DMS153 (cell line): ENCODE measurements at regions not wholly inside any gene's neighbourhood (a gene's known extent, or its start where the extent isn't known, plus 50 kb on each side); places are given as distances from the start of the nearest gene placed in this dataset.
A peak's percentile ranks its signal among the peaks of the same experiment; 100 is the strongest.

Experiments
- DNase-seq: peaks from one replicate; lab custom pipeline; 2025; lab: John Stamatoyannopoulos, UW

DNA sequence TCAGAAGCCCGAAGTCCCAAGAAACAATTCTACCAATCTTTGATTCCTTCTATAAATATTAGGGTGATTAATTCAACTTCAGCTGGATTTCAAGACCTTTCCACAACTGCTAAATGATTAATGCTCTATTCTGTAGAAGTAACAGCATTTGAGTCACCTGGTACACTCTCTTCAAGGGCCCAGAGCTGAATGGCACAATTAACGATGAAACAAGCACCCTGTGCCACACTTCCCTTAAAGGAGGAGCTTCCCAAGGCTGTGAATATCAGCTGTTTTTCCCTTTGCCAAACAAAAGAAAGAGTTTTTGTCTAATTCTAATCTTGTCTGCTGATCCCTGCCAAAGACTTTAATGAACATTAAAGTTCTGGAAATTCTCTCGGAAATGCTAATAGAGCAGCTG, 56.0 kb downstream of the BOD1L2 start:
- DNase-seq, result no peak

DNA sequence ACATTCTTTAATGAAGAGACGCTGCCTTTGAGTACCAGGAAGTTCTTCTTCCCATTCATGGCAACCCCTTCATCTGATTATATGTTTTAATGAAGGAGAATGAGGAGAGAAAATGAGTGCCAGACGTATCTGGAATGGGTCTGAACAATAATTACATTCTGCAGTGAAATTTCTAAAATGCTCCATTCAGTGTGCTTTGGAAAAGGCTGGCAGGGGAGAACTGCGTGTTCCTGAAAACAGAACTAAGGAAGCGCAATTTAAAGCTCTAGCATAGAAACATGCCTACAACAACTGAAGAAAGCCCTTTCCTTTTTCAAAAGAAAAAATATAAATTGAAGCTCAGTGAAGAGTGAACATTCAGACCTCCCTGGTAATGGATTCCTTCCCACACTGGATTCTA, 58.8 kb downstream of the BOD1L2 start:
- DNase-seq, result no peak

DNA sequence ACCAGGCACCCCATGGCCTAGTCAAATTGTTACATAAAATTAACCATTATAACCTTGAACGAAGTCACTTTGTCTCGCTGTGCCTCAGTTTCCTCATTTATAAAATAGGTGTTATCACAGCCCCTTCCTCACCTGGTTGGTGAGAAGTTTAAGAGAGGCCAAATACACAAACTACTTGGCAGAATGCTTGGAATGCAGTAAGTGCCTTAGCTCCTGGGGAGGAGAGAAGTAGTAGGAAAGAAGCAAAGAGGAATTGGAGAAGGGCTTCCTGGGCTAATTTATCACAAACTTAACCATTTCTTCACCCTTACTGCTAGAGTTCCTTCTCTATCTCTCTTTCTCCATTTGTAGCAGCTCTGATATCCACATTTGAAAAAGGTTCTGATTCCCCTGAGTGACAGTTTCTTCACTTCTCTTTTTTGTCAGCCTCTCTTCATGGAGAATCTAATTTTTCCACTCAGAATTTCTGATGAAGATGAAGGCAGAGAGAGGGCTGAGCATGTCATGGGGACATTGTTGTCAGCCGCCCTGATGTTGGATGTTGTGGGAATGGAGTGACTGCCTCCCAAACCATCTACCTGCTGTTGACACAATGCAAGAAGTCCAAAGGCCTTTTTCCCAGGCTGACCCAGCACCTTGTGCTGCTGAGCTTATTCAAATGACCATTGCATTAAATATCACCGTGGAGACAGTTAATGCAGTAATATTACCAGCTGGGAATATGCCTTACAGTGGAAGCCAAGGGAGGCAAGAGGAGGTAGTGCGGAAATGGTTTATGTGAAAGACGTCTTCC, 60.4 kb downstream of the BOD1L2 start:
- no peak for DNase-seq

DNA sequence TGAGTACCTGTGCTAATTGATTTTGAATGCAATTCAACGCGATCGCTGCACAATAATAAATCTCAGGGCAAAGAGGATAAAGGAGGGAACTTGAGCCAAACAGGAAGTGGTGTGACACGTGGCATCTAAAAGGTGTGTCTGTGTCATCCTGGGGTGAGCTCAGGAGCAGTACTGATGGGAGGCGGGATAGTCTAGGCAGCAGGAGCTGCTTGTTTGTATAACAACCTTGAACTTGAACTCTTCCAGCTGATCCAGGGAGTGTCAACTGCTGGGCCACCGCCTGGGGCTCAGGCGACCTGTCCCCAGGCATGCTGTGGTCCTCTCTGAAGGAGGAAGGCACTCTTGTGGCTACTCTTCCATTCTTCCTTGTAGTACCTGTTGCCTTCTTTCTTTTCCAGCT, 61.2 kb downstream of the BOD1L2 start:
- DNase-seq, result peak; percentile 57

DNA sequence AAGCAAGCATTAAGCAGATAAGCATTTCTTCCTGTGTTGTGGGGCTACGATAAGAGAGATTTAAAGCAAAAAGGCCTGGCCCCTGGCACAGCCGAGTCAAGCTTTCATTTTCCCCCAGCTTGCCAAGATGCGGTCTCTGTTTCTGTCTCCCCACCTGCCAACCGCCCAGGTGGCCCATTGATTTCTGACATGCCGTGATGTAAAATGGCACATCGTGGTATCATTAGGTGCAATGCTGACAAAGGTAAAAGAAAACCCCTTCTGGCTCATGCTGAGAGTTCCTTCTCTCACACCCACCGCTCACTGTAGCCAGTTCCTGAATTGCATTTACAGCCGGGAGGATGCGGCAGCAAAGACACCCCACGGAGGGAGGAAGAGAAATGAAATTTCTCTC, 62.8 kb downstream of the BOD1L2 start:
- DNase-seq, result no peak

DNA sequence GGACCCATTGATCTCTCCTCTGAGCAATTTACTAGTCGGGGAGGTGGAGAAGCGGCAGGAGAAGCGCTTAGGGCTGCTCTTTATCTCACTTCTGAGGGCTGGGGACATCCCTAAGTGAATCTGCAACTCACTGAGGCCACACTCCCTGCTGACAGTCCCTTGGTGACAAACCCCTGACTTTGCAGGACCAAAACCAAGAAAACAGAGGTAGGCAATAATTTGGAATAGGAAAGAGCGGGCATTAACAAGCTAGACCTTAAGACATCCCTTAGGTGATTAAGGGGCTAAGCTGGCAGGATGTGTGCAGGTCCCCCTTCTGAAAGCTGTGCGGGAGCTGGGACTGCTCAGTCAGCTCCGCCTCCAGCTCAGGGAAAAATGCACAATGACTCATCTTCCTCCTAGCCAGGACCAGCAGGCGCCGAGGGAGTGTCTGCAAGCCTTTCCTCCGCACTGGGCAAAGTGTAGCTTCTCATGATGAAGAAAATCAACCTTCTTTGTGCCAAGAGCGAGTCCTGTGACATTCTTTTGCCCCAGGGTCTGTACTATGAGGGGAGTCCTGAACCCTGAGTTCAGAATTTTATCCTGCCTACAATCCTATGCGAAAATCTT, 63.3 kb downstream of the BOD1L2 start:
- peak; percentile 40 for DNase-seq

DNA sequence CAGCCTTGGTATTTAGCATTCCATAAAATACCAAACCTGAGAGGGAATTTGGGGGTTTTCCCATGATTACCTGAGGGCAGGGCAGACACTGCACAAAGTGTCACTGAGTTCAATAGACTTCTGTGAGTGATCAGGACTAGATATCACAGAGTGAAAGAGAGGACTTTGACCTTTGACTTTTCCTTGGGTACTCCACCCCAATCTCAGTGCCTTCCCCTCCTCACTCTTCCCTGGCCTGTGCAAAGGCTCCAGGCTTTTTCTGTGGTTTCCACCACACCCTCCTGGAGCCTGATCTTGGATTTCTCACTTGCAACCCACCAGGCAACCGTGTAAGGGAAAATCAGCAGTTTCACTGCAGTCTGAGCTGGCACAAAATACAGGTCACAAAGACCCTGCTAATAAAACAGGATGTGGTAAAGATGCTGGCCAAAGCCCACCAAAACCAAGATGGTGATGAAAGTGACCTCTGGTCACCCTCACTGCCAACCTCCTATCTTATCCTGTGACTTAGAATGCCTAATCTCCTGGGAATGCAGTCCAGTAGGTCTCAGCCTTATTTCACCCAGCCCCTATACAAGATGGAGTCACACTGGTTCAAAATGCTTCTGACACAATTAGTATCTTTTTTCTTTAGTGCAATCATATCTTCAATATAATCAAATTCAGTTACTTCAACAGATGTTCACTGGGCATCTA, 64.0 kb downstream of the BOD1L2 start:
- DNase-seq, result no peak

DNA sequence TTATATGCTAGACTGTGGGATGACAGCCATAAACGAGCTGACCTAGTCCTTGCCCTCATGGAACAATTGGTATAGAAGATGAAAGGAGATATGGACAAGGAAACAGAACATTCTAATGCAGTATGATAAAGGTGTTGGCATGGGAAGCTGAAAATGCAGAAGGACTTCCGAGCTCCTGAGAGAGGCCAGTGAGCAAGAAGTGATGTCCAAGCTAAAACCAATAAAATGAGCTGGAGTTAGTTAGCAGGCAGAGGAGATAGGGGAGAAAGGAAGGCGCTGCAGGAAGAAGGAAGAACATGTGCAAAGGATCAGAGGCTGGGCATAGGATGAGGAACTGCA, 64.5 kb downstream of the BOD1L2 start:
- no peak for DNase-seq

DNA sequence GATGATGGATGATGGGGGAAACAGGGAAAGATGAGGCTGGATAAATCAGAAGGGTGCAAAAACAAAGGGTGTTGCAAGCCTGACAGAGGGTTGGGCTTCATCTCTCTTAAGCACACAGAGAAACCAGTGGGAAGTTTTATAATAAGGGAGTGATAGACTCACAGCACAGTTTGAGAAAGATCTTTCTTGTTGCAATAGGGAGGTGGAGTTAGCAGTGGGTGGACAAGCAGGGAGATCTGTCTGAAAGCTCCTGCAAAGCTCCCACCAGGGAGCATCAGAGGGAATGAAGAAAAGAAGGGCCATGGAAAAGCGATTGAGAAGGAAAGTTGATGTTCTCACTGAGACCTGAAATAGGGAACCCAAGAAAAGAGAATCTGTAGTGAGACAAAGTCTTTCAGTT, 64.9 kb downstream of the BOD1L2 start:
- no peak for DNase-seq

DNA sequence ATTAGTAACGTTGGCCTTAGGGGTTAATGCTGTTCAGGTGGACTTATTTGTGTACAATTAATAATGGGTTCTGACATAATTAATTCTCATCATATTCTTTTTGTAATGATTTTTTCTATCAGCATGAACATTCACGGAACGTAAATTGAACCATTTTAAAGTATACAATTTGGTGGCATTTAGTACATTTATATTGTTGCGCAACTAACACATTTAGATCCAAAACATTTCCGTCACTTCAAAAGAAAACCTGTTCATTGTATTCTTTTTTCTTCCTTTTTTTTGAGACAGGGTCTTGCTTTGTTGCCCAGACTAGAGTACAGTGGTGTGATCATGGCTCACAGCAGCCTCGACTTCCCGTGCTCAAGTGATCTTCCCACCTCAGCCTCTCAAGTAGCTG, 65.8 kb downstream of the BOD1L2 start:
- no peak for DNase-seq

DNA sequence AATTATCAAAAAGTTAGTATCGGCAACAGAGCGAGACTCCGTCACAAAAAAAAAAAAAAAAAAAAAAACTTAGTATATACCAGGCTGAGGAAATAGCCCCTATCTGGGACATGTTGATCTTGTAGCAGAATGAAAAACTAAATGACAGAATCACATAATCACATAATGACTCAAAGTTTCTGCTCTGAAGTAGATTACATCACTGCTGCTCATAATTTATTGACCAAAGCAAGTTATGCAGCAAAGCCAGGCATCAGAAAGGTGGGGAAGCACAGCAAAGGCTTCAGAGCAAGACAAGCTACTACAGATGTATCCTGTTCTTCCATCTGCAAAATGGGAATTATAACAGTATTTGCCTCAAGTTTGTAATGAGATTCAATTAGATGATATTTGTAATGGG, 68.1 kb downstream of the BOD1L2 start:
- DNase-seq, result no peak

DNA sequence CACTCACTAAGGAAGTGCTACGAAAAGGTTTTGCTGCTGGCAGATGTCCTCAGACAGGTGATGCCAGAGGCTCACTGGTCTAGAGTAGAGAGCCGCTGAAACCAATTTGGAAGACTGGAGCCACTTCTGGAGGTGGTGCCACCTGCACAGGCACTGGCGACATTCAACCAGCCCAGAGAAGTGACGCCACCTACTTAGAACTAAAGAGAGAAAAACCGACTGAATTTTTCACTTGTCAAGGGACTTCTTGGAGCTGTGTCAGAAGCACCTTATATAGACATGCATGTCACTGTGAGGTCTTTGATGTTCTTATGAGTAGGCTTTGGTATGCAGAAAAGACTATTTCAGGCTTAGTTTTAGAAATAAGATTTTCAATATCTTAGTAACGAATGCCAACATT, 71.4 kb downstream of the BOD1L2 start:
- no peak for DNase-seq

DNA sequence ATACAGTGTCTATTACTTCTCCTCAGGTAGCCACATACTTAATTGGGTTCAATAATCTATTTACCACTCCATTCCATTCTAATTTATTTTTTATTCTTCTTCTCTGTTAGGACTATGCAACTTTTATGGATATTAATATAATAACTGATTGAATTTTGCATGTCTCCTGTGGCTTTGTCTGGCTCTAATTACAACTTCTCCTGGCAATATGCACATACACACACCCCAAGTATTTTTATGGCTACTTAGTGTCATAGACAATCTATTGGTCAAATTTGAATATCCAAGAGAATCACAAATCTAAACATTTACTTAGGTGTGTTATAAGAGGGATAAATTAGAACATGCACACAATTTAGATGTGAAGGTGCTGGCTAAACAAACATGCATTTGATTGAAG, 73.1 kb downstream of the BOD1L2 start:
- DNase-seq, result no peak

DNA sequence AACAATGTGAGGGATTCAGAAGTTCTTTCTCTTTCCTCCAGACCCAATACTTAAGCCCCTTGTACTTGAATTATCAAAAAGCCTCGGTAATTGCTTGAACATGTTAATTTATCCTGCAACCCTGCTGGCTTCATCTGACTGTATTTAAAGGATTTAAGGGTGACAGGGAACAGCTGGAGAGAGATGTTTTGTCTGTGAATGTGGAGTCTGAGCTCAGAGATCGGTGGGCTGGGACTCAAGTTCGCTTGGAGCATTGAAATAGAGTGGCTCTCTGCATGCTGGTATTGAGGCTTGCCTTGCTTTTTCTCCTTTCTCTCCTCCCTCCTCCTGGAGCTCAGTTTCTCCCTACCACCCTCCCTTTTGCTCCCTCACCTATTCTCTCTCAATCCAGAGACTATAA, 73.6 kb downstream of the BOD1L2 start:
- no peak for DNase-seq

DNA sequence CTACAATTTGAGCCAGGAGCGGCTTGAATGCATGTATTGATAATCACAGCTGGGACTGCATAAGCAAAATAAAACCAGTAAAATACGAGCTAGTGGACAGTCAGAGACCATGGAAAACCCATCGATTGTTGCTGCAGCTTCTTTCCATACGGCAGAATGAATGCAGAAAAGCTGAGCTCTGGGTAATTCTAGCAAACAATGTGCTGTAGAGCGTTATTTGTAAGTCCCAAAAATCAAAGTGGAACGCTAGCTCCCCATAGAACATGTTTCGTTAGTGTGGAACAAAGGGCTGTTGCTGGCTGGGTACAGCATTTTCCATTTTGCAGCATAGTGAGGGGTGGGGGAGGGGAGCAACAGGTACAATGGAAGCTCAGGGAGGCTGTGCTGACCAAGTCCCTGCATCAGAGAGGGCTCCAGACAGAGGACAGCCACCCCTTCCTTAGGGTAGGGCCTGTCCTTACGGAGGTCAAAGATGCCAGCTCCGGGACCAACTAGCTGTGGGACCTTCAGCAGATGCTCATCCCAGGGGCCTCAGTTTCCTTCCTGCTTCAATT, 74.1 kb downstream of the BOD1L2 start:
- DNase-seq, result no peak

DNA sequence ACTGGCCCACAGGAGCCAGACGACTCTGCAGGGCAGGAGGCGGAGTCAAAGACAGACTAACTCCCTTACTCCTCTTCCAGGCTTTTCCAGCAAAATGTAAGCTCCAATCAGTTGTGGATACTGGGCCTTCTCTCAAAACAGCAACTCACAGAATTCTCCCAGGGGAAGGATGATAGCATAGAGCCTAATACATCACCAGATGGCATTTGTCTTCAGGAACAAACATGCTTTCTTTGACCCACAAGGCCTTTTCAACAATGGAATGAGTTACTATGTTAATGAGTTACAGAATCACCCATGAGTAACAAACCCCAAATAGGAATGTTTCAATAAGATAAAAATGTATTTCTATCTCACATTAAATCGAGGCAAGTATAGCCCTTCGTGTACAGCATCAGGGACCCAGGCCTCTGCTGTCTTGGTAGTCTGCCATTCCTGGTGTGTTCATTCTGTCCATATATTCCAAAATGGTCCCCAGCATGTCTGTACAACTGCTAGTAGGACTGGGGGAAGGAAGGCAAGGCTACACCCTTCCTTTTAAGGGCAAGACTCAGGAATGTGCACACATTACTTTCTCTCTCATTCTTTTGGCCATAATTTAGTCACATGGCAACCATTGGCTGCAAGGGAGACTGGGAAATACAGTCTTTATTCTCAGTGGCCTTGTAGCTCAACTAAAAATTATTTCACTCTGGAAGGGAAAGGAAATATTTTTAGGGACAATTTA, 76.4 kb downstream of the BOD1L2 start:
- DNase-seq, result no peak

DNA sequence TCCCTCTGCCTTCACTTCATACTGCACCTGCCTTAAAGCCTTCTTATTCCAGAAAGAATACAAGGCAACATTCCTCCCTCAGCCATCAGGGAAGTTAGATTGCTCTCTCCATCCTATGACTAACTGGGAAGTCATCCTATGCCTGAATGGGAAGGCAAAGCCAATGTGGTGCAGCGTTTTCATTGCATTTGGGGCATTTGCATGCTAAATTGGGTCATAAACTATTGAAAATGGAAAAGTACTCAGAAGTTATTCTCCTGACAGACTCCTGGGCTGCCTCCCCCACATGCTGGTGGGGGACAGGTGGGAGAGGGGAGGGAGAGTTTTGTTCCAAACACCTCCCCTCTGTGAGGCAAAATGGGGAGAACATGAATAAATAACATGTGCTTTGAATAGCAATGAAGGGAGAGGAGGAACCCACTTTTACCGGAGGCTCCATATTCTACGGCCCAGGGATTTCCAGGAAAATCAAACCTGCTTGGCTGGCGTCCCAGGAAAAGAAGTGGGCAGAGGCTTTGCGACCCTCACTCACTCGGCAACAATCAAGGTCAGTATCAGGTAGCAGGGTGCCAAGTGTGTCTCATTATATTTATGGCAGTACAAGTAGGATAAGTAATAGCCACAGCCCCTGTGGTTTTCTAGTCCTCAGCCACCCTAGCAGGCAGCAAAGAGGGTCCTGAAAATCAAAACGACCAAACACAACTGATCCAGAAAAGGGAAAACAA, 84.1 kb downstream of the BOD1L2 start:
- no peak for DNase-seq

DNA sequence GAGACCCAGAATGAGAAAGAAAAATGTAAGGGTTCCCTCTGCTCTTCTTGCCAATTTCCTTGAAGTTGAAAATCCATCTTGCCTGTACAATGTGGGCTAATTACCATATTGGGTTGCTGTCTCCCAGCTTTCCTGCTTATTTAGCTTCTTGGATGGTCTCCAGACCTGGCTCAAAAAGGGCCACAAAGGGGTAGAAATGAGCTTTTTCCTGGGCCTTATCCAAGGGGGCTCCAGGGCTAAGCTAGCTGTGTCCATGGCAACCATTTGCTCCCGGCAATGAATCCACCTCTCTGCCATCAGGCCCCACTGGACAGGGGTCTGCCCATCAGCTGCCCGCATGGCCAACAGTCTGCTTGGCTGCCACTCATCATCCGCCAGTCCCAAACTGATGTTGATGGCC, 85.0 kb downstream of the BOD1L2 start:
- DNase-seq, result no peak

DNA sequence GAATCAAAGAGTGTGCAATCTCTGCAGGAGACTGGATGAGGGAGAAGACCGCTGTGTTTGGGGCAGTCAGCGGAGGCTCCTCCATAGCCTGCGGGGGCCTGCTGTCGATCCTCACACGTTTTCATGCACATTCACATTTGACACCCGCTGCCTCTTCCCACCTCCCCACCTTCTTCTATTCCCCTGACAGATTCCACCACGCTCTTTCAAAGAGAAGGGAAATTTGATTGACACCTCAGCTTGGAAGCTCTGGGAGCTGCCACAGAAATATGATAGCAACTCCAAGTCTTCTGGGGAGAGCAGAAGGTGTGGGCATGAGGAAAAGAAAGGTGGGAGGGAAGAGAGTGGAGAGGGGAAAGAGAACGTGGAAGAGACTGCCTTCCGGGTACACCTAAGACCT, 87.5 kb downstream of the BOD1L2 start:
- DNase-seq, result no peak

DNA sequence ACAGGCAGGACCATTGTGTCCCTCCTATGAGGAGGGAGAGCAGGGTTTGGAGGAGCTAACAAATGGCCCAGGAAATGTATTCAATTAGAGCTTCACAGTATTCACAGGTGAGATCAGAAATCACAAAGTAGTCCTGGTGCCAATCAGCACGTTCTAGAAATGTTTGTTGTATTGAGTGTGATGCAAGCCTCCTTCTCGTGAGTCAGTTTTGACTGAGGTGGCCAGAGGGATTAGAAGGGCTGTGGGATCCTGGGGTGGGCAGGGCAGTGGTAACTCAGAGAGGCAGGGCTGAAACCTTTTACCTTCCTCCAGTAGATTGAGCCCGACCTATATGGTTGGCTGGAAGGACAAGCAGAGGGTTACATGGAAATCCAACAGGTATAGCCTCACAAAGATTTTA, 95.0 kb downstream of the BOD1L2 start:
- no peak for DNase-seq

DNA sequence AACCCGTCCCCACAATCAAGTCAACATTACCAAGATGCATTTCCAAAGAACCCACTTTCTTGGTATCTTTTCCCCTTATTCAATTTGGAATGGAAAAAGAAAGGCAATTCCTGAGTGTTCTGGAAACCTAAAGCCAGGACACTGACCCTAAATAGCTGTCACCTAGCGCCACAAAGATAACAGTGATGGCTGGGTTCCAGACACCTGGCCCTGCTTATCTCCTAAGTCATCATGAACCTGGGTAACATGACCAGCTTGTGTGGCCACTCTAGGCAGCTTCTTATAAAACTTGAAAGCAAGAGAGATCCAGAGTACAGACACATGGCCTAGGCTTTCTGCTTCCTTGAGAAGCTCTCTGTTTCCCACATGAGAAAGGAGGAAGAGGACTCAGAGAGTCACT, 95.4 kb downstream of the BOD1L2 start:
- no peak for DNase-seq

DNA sequence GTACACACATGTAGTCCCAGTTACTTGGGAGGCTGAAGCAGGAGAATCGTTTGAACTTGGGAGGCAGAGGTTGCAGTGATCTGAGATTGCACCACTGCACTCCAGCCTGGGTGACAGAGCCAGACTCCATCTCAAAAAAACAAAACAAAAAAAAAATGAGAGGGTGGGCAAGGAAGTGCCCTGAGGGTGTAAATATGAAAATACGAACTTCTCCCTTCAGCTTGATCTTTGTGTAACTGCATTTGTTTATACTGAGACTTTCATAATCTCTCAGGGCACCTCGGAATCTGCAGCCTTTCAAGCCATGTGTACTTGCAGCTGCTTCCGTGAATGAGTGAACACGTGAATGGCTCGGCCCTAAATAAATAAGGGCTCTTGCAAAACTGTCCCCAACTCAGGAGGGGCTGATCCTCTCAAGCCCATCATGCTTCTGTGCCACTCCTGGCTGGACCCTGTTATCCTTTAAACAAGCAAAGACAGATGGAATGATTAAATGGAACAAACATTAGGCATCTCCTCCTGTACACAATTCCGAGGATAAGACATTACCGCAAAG, 96.8 kb downstream of the BOD1L2 start:
- DNase-seq, result no peak
